ENCODE measurements at regions not wholly inside any gene's neighbourhood (a gene's known extent, or its start where the extent isn't known, plus 50 kb on each side); places are given as distances from the start of the nearest gene placed in this dataset.

DNA sequence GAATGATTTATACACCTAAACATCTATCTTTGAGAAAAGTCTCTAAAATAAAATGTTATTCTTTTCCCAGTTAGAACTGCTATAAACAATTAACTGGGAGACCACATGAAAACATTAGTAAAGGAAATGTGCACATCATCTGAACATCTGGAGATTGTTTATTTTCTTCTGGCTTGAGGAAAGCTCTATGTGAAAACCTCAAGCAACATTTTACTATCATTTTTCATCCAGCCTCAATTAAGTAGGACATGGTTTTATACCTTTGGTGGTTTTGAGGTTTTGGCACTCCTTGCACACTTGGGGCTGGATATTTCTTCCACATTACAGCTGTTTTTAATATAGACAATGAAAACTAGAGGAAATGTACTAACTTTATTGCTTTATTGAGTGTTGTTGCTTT is 609.5 kb upstream of the SLC8A1 start:
- DNase-seq (ENCODE audit: low spot score): no peak

DNA sequence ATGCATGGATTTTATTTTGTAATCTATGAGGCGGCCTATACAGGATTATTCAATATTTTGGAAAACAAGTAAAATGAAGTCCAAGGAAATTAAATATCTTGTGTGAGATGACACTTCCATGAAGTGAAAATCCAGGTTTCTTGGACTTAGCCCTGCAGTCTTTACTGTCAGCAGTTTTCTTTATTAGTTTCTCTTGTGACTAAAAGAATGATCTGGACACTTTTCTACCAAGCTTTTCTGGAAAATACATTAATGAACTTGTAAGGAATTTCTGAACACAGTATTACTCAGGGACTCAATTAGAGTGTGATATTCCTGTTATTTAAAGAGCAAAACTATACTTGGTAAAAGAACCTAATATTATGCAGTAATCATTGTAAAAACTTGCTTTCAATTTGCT is 610.4 kb upstream of the SLC8A1 start:
- no peak for DNase-seq (ENCODE audit: low spot score)

GRCh38 chr2:41066168-41066567 is 614.3 kb upstream of the SLC8A1 start:
- DNase-seq (ENCODE audit: low spot score): no peak

- no peak for DNase-seq (ENCODE audit: low spot score)
Observed at GRCh38 chr2:41068740-41069139, 616.9 kb upstream of the SLC8A1 start.

DNA sequence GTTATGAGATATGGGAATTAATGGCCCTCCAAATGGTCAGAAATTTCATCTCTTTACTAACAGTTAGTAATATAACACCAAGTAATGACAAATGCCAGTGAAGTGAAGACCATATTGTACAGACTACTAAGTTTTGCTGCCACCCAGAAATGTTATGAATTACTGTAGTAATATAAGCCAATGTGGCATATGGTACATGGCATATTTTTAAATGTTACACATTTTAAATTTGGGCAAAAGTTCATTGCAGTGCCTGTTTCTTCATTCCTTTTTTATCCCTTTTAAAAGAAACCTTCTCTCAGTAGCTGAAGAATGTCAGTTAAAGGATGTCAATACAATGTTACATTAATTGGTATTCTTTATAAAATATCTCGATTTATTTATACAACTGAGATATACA is 626.5 kb upstream of the SLC8A1 start:
- DNase-seq (ENCODE audit: low spot score): no peak

DNA sequence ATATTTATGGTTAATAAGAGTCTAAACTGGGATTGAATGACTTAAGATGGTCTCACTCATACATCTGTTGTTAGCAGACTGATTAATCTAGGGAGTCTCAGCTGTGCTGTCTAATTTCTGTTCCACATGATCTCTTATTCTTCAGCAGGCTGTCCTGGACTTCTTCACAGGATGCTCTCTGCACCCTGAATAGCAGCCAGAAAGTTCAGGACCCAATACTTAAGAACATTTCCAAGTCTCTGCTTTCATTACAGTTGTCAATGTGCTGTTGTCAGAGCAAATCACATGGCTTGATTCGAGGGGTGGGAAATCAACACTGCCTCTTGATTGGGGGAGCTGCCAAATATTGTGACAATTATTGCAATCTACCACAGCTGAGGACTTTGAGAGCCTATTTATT is 627.1 kb upstream of the SLC8A1 start:
- DNase-seq (ENCODE audit: low spot score): no peak

GRCh38 chr2:41084321-41084720 is 632.4 kb upstream of the SLC8A1 start:
- no peak for DNase-seq (ENCODE audit: low spot score)

GRCh38 chr2:41087946-41088345 is 636.1 kb upstream of the SLC8A1 start:
- no peak for DNase-seq (ENCODE audit: low spot score)

DNA sequence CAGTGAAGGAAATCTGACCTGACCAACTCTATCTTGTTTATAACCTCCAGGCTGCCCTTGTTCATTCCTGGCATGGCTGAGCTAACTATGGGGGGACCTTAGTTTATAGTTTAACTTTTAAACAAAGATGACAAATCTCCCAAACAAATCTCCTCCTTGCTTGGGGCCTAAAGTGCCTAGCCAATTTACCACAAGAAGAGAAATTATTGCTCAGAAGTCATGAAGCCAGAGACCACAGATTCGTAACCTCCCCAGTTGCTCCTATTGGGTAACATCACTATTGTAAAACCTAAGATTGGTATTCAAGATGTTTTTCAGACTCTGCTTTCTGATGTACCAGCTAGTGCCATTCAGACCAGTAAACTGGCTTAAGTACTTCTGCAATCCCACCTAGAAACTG is 649.4 kb upstream of the SLC8A1 start:
- no peak for DNase-seq (ENCODE audit: low spot score)

- no peak for DNase-seq (ENCODE audit: low spot score)
Observed at GRCh38 chr2:41109744-41110143, 657.9 kb upstream of the SLC8A1 start.

DNA sequence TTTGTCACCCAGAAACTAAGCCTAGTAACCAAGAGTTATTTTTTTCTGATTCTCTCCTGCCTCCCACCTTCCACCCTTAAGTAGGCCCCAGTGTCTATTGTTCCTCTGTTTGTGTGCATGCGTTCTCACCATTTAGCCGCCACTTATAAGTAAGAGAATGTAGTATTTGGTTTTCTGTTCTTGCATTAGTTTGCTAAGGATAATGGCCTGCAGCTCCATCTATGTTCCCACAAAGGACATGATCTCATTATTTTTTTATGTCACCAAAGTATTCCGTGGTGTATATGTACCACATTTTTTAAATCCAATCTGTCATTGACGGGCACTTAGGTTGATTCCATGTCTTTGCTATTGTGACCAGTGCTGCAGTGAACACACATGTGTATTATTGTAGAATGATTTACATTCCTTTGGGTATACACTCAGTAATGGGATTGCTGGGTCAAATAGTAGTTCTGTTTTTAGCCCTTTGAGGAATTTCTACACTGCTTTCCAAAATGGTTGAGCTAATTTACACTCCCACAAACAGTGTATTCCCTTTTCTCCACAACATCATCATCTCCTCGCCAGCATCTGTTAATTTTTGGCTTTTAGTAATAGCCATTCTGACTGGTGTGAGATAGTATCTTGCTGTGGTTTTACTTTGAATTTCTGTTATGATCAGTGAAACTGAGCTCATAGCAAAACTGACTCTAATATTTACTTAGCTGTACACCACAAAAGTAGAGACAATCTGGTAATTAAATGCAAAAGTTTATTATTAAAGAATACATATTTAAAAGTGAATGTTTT is 660.1 kb upstream of the SLC8A1 start:
- DNase-seq (ENCODE audit: low spot score): no peak

- DNase-seq (ENCODE audit: low spot score): no peak
Observed at GRCh38 chr2:41116106-41116797, 664.4 kb upstream of the SLC8A1 start.

- DNase-seq (ENCODE audit: low spot score): no peak
Observed at GRCh38 chr2:41119489-41119888, 667.6 kb upstream of the SLC8A1 start.

DNA sequence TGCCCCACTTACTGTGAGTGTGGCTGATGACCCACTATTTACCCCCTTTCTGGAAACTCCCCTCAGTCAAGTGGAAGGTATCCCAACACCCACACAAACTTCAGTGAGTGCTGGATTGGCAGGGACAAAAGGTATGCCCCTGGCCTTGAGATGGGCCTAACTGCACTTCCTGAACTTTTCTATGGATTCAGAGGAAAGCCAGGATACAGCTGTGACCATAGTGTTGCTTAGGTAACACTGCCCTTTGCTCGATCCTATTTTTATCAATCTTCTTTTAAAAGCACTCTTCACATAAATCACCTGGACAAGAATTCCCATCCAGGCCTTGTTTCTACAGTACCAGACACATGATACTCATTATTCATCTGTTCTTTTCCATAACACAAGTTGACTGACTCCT is 671.5 kb upstream of the SLC8A1 start:
- no peak for DNase-seq (ENCODE audit: low spot score)

- DNase-seq (ENCODE audit: low spot score): no peak
Observed at GRCh38 chr2:41127351-41127750, 675.5 kb upstream of the SLC8A1 start.

- no peak for DNase-seq (ENCODE audit: low spot score)
Observed at GRCh38 chr2:41129988-41130387, 678.1 kb upstream of the SLC8A1 start.

DNA sequence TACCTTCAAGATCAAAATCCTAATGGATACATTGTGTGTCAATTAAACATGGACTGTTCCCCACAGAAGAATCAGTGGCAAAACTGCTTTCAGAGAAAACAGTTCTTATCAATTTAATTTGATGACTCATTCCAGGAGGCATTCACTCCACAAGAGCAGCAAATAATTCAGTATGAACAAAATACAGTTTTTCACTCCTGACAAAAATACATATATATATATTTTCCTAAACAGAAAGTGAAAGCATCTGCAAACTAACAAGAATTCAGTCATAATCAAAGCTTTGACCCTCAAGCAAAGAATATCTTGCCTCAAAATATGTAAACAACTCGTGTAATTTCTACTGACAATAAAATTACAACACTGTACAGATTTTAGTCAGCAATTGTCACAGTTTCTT is 685.1 kb upstream of the SLC8A1 start:
- no peak for DNase-seq (ENCODE audit: low spot score)

- no peak for DNase-seq (ENCODE audit: low spot score)
Observed at GRCh38 chr2:41141146-41141791, 689.4 kb upstream of the SLC8A1 start.

DNA sequence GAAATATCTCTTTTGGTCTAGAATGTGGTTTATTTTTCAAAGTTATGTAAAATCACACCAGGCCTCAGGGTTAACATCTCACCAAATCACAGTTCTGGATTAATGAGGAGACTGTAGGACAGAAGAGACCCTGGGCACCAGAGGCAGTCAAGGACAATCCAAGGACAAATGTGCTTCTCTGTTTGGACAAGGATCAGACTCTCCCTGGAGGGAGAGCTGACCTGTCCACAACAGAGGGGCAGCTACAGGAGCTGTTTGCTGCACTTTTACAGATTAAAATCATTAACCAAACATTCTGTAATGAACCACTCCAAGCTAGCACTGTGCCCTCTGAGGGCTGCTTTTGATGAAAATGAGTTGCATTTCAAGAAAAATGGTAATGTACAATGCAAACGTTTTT is 690.6 kb upstream of the SLC8A1 start:
- DNase-seq (ENCODE audit: low spot score): no peak

GRCh38 chr2:41145066-41145465 is 693.2 kb upstream of the SLC8A1 start:
- DNase-seq (ENCODE audit: low spot score): no peak

DNA sequence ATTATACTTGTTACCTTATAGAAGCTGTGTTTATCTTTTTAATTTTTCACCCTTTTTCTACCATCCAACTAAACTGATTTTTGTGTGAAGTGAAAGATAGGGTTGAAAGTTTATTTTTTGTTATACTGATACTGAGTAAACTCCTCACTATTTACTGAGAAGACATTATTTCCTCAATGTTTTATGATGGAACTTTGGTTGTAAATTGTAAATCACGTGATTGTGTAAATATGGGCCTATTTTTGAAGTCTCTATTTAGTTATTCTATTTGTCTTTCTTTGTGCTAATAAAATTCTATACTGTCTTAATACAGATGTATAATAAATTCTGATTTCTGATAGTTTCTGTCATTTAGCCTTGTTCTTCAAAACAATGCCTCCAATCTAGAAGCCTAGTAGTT is 697.2 kb upstream of the SLC8A1 start:
- no peak for DNase-seq (ENCODE audit: low spot score)

DNA sequence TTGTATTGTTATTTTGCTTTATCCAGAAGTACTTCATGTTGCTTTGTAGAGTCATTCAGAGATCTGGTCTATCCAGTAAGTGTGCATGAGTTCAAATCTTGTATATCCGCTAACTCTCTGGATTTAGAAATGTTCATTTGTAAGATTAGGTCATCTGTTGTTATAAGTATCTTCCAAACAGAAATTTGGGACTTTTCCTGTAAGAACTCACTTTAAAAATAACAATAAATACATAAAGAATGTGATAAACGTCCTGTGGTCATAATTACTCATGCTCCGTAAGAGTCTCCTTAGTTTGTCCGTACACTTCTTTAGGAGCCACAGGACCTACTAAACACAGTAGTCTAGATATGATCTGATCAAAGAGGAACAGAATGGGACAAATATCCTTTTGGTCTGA is 699.9 kb upstream of the SLC8A1 start:
- no peak for DNase-seq (ENCODE audit: low spot score)

- no peak for DNase-seq (ENCODE audit: low spot score)
Observed at GRCh38 chr2:41152318-41152717, 700.4 kb upstream of the SLC8A1 start.
